GM21360 (cell line): ENCODE measurements at regions not wholly inside any gene's neighbourhood (a gene's known extent, or its start where the extent isn't known, plus 50 kb on each side); places are given as distances from the start of the nearest gene placed in this dataset.
A peak's percentile ranks its signal among the peaks of the same experiment; 100 is the strongest.

Experiments used
- ATAC-seq: cut with Tn5 transposase; IDR thresholded peaks from one replicate; pipeline ENCODE4 v1.9.1; 2021; ENCODE audit warnings: mild to moderate bottlenecking, moderate library complexity; ENCODE audit not compliant: unreplicated experiment

GRCh38 chr4:149296503-149296902, 519.1 kb downstream of the IQCM start:
- no peak for ATAC-seq

DNA sequence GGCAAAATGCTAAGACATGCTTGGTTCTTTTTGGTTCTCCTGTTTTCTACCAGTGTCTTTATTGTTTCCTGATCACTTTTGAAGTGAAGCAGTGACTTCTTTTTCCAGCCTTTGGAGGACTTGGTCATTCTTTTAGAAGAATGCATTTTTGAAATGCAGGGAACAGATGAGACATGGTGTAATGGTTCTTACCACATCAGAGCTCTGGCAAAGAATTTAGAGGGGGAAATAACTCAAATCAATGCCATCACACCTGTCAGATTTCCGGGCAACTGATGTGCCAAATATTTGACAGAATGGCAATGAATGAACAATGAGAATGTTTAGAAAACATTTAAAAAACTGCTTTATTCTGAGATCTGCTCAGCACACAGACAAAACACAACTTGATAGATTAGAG, 519.6 kb downstream of the IQCM start:
- no peak for ATAC-seq

DNA sequence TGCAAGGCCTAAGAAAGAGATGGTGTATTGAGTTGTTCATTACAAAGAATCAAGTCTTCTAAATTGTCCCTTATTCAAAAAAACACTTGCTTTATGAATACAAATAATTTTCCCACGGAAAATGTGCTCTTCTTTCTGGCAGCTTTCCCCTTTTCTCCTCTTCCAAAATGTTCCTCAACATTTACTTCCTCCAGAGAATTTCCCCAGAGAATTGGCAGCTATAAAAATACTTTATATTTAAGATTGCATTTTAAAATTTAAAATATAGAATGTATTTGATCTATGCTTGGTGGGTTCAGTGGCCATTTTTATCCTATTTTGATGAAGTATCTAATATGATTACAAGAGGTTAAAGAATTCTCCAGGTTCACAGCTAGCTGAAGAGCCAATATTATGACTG, 521.0 kb downstream of the IQCM start:
- no peak for ATAC-seq

GRCh38 chr4:149293046-149293649, 522.5 kb downstream of the IQCM start:
- ATAC-seq: no peak

- ATAC-seq: no peak
Observed at GRCh38 chr4:149292425-149293007, 523.1 kb downstream of the IQCM start.

GRCh38 chr4:149291463-149291862, 524.2 kb downstream of the IQCM start:
- ATAC-seq: no peak

GRCh38 chr4:149280806-149281205, 534.8 kb downstream of the IQCM start:
- no peak for ATAC-seq

DNA sequence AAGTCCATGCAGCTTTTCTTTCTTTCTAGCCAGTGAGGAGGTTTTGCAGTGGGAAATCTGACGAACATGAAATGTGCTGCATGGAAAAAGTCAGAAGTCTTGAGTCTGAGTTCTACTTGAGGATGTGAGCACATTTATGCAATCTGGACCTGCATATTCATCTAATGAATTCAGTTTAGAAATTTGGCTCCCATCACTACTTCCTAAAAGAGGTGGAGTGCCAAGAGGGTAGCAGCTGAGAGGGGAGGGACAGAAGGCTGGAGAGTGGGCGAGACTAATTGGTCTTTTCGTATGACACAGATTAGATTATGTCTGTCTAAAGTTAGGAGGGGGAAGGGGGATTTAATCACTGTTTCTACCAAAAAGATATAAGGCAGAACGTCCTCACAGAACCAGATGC, 535.9 kb downstream of the IQCM start:
- no peak for ATAC-seq

- ATAC-seq: no peak
Observed at GRCh38 chr4:149279331-149279730, 536.3 kb downstream of the IQCM start.

GRCh38 chr4:149277705-149278104, 537.9 kb downstream of the IQCM start:
- ATAC-seq: no peak

- no peak for ATAC-seq
Observed at GRCh38 chr4:149269835-149270234, 545.8 kb downstream of the IQCM start.

DNA sequence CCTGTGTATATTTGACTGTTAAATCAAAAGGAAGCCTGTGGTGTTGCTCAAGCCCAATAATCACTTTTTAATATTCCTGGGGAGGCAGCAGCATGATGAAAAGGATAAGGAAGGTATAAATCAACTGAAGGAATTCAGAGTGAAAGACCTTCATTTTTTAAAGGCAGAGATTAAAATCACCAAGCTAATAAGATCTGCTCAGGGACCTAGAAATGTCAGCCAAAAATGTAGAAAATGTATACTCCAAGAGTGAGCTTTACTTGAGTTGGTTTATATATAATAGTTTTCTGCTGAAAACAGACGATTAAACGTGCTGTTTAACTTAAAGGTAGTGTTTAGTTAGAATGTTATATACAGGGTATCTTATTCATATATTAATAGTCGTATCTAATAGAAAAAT, 549.3 kb downstream of the IQCM start:
- ATAC-seq: no peak

GRCh38 chr4:149265645-149266044, 550.0 kb downstream of the IQCM start:
- ATAC-seq: no peak

GRCh38 chr4:149264093-149264733, 551.4 kb downstream of the IQCM start:
- peak; percentile 99 for ATAC-seq

DNA sequence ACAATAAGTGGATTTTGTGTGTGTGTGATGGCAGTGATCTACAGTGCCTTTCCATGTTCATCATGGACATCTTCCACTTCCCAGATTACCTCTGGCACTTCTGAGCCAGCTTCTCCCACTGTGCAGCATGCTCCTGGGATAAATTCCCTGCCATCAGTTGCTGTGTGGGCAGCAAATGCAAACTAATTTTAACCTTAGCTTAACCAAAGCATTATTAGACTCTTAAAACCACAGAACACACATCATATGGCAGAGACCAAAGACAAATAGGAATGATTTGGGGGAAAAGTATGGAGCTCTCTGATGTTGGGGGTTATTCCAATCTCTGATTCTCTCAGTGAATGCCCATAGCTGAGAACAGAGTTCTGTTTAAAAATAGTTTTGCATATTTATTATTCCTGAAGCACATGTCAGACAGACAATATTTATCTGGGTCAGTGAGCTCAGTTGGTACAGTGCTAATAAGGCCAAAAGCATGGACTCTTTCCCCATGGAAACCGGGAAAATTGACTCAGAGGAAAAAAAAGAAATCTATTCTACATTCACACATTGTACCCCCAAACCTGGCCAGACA, 567.4 kb downstream of the IQCM start:
- no peak for ATAC-seq

GRCh38 chr4:149247164-149247563, 568.5 kb downstream of the IQCM start:
- ATAC-seq: no peak

DNA sequence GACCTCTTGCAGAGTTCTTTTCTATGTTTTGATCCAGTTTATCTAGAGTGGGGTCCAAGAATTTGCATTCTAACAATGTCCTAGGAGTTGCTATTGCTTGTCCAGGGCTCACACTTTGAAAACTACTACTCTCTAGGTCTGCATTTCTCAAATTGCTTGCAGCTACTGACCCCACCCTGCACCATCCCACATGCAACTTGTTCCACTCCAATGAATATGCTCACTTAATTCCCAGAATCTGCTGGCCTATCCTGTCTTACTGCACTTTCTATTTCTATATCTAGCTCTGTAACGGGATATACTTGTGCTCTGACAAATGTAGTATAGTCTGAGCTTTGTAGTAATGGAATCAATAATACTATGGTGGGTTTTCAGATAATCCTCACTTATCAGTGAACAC, 570.3 kb downstream of the IQCM start:
- no peak for ATAC-seq

DNA sequence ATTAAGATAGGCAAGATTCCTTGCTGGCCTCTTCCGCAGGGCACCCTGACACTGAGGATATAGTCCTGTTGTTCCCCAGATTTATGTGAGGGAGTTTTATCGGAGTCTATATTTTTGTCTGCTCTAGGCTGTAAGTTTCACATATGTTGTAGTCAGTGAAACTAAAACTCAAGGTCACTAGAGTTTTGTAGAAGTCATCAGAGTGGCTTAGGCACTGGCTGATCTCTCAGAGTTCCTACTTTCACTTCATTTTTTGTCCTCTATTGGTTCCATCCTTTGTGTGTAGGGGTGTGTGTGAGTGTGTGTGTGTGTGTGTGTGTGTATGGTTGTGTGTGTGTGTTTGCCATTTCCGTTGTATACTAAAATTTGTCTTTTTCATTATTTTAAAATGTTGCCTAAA, 577.5 kb downstream of the IQCM start:
- no peak for ATAC-seq

DNA sequence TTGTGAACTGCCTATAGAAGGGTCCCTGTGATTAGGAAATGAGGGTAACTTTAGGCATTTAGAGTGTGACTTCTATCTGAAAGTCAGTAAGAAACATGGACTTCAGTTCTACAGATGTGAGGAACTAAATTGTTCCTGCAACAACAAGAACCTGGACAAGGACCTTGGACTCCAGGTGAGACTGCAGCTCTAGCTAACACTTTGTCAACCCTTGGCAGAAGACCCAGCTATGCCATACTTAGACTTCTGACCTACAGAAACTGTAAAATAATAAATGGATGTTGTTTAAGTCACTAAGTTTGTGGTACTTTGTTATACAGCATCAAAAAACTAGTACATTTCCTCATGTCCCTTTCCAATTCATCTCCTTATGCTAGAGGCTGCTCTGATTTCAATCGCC, 580.8 kb downstream of the IQCM start:
- no peak for ATAC-seq

DNA sequence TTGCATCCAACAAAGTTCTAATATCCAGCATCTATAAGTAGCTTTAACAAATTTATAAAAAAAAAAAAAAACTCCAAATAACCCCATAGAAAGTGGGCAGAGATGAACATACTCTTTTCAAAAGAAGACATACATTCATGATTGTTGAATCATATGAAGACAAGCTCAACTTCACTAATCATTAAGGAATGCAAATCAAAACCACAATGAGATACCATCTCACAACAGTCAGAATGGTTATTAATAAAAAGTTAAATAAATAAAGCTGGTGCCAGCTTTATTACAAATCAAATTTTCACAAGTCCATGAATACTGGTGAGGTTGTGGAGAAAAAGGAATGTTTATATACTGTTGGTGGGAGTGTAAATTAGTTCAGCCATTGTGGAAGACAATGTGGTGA, 592.0 kb downstream of the IQCM start:
- no peak for ATAC-seq

DNA sequence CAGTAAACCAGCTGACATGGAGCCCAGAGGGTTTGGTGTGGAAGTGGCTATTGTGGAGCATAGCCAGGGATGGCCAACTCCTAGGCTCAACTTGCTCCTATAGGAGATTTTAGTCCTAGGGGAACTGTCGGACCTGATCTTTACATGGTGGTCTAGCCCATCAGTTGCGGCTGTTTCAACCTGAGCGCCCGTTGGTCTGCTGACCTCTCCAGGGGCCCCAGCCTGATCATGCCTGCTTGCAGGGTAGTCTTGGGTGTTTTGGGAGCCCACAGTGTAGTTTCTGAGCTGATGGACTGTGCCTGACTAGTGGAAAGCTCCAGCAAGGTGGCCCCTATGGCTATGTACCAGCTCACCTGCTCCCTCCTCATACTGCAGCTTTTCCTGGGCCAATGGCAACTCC, 597.0 kb downstream of the IQCM start:
- no peak for ATAC-seq

GRCh38 chr4:149214301-149214700, 601.3 kb downstream of the IQCM start:
- ATAC-seq: no peak
